BJ (cell line): ENCODE measurements at regions not wholly inside any gene's neighbourhood (a gene's known extent, or its start where the extent isn't known, plus 50 kb on each side); places are given as distances from the start of the nearest gene placed in this dataset.
"Not testable (repeated sequence)": the region's sequence is repeated elsewhere in the genome, so short reads cannot be mapped to it uniquely, and the experiment has no call there.

ENCODE experiments used
- CTCF ChIA-PET: fragments of 350-600 bp; formaldehyde crosslinking; extraction: SDS; loops from one replicate; lab custom pipeline; 2021; ENCODE audit warnings: antibody characterized with exemption, inconsistent platforms; lab: Yijun Ruan, JAX
- POLR2A ChIA-PET: fragments of 300-600 bp; sonication (Branson Sonifier 250); formaldehyde crosslinking; extraction: SDS; loops from one replicate; lab custom pipeline; 2021; ENCODE audit warnings: antibody characterized with exemption; lab: Charles Lee
- DNase-seq: peaks from one replicate; pipeline ENCODE4 v3.0.0-alpha.2; 2011; ENCODE audit warnings: low read depth
- H3K27me3 ChIP-seq: 2 replicates; pipeline ENCODE4 v1.6.0; 2011; ENCODE audit warnings: low read length; ENCODE audit not compliant: control insufficient read depth, insufficient read depth
- H3K36me3 ChIP-seq: 2 replicates; pipeline ENCODE4 v1.5.1; 2011; ENCODE audit warnings: low read length; ENCODE audit not compliant: control insufficient read depth, insufficient read depth
- H3K4me3 ChIP-seq: 2 replicates; pipeline ENCODE4 v1.5.1; 2011; ENCODE audit warnings: low read depth, mild to moderate bottlenecking, control low read depth, low read length
- CTCF ChIP-seq: IDR thresholded peaks from 2 replicates; pipeline ENCODE4 v1.5.1; 2011; ENCODE audit warnings: low read depth, mild to moderate bottlenecking, control low read depth, inconsistent platforms, low read length, moderate library complexity; ENCODE audit not compliant: insufficient read depth

GRCh38 chr4:144831971-144832370 is 186.0 kb downstream of the HHIP start:
- ChIA-PET CTCF (interaction anchor here (0.6 kb wide), 1 partner anchor 176 kb away, joined by 3 read pairs; no protein-coding TSS in a partner anchor), POLR2A (no interaction called here)
- no peak for DNase-seq
- no peaks in the 10 kb centered on the region for H3K36me3 ChIP-seq
- H3K4me3 ChIP-seq: no peak overlapping the region
- TF ChIP-seq CTCF: no peak
- H3K27me3 ChIP-seq: no peaks in the 10 kb centered on the region

DNA sequence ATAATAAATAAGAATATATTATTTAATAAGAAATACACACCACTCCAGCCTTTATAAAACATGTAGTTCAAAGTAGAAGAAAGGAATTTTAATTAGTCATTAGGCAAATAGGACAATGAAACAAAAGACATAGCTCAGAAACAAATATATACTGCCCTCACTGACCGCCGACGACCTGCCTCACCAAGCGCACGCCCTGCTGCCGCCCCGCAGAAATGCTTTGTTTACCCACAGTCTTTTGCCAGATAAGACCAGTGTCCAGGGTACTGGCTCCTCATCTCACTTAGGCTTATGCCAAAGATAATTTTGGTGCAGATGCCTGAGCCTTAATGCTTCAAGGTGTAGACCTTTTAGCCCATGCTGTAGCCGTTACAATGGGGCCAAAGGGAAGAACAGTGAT is 199.5 kb downstream of the HHIP start:
- TF ChIP-seq CTCF: no peak
- ChIA-PET CTCF (no interaction called here), POLR2A (no interaction called here)
- no peak for DNase-seq
- H3K27me3 ChIP-seq: no peaks in the 10 kb centered on the region
- no peaks in the 10 kb centered on the region for H3K36me3 ChIP-seq
- no peak overlapping the region for H3K4me3 ChIP-seq

GRCh38 chr4:144851948-144852347 is 206.0 kb downstream of the HHIP start:
- ChIA-PET POLR2A (no interaction called here), CTCF (no interaction called here)
- Histone ChIP-seq H3K36me3 (no peaks in the 10 kb centered on the region), H3K27me3 (no peaks in the 10 kb centered on the region), H3K4me3 (no peak overlapping the region)
- no peak for DNase-seq
- no peak for TF ChIP-seq CTCF

DNA sequence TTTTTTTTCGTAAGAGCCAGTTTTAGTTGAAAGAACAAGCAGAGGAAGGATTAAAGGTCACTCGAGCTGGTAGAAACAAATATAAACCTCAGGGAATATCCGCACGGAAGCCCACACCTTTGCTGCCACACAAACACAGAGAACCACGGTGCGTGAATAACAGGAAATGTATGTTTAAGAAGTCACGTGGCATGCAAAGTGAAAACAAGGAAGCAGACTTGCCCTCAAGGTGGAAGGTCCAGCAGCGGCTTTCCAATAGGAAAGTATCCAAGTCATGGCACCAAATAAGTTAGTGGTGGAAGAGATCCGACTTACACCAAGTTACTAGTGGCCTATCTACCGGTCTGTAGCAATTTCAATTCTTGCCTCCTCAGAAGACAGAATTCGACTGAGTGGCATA is 215.5 kb downstream of the HHIP start:
- ChIA-PET CTCF (no interaction called here), POLR2A (no interaction called here)
- H3K27me3 ChIP-seq: no peaks in the 10 kb centered on the region
- H3K36me3 ChIP-seq: no peaks in the 10 kb centered on the region
- DNase-seq: no peak
- no peak for TF ChIP-seq CTCF
- H3K4me3 ChIP-seq: no peak overlapping the region

GRCh38 chr4:144862210-144862609 is 216.3 kb downstream of the HHIP start:
- no peak overlapping the region for H3K4me3 ChIP-seq
- no peaks in the 10 kb centered on the region for H3K27me3 ChIP-seq
- no peak for DNase-seq
- H3K36me3 ChIP-seq: no peaks in the 10 kb centered on the region
- no peak for TF ChIP-seq CTCF
- ChIA-PET POLR2A (no interaction called here), CTCF (no interaction called here)

DNA sequence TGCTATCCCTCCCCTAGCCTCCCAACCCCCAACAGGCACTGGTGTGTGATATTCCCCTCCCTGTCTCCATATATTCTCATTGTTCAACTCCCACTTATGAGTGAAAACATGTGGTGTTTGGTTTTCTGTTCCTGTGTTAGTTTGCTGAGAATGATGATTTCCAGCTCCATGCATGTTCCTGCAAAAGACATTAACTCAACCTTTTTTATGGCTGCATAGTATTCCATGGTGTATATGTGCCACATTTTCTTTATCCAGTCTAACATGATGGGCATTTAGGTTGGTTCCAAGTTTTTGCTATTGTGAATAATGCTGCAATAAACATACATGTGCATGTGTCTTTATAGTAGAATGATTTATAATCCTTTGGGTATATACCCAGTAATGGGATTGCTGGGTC is 218.9 kb downstream of the HHIP start:
- H3K27me3 ChIP-seq, H3K36me3 ChIP-seq, H3K4me3 ChIP-seq, CTCF ChIA-PET, POLR2A ChIA-PET, DNase-seq: not testable (repeated sequence)
